ENCODE measurements at regions not wholly inside any gene's neighbourhood (a gene's known extent, or its start where the extent isn't known, plus 50 kb on each side); places are given as distances from the start of the nearest gene placed in this dataset.

DNA sequence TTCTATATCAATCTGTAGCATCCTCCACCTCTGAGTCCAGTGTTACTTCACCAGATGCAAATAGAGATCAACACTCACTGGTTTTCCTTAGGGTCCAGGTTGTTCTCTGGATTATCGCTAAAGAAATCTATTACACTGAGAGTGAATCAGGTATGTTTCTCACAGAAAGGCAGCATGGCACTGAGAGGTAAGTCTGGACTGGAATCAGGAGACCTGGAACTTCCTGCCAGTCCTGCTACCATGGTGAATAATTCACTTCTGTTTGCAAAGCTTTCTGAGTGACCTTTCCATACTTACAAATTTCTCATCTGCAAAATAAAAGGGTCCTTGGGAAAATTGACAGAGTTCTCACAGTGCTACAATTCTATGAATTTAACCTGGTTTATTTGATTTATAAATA is 1583.3 kb downstream of the MRPL39 start:
- no peak for TF ChIP-seq CTCF (IDR thresholded peaks at IDR 0.05; ENCODE audit: low read length)
- TF ChIP-seq EZH2 (optimal IDR thresholded peaks at IDR 0.05; ENCODE audit: low read depth, low read length), result no peak
- TF ChIP-seq EZH2phosphoT487 (IDR thresholded peaks at IDR 0.05; ENCODE audit: low read length), result no peak
